Stomach (tissue), 4 donors: ENCODE measurements at regions not wholly inside any gene's neighbourhood (a gene's known extent, or its start where the extent isn't known, plus 50 kb on each side); places are given as distances from the start of the nearest gene placed in this dataset.

Source experiments
- CTCF ChIP-seq, 7 experiments: fragments of 450-650 bp in 4 of 7; fragments of 200-600 bp in 3 of 7; sonication (generic) in 3 of 7; IDR thresholded peaks; one replicate each; pipeline ENCODE4 v1.5.1; 2016 to 2019; ENCODE audit warnings: antibody characterized with exemption in 7 of 7, control low read depth in 2 of 7, mild to moderate bottlenecking in 1 of 7
- EP300 ChIP-seq: sonication (generic); formaldehyde crosslinking; IDR thresholded peaks from one replicate; pipeline ENCODE4 v1.6.1; 2017; ENCODE audit warnings: antibody characterized with exemption

- TF ChIP-seq CTCF (IDR thresholded peaks at IDR 0.05) (no peak), EP300 (no peak)
Observed at GRCh38 chr7:17058568-17058967, 176.8 kb upstream of the AGR3 start.
